IMR-90 (cell line): ENCODE measurements at regions not wholly inside any gene's neighbourhood (a gene's known extent, or its start where the extent isn't known, plus 50 kb on each side); places are given as distances from the start of the nearest gene placed in this dataset.
A peak's percentile ranks its signal among the peaks of the same experiment; 100 is the strongest.

Experiments used
- ATAC-seq: fragments of 200-7000 bp; cut with Tn5 transposase; 2 replicates; pipeline ENCODE4 v1.9.1; 2020; ENCODE audit warnings: low read depth, mild to moderate bottlenecking, moderate library complexity
- BruUV-seq: library from RNA; stranded (reverse); fragments of 400-500 nt; replicated peaks from 2 replicates; lab custom pipeline; 2021; lab: Mats Ljungman, UMichigan
- CTCF ChIA-PET: fragments of 300-600 bp; formaldehyde crosslinking; extraction: SDS; loops from one replicate; lab custom pipeline; 2021; ENCODE audit warnings: antibody characterized with exemption; lab: Yijun Ruan, JAX
- POLR2A ChIA-PET: fragments of 300-600 bp; sonication (Branson Sonifier 250); formaldehyde crosslinking; loops from one replicate; lab custom pipeline; 2022; ENCODE audit warnings: antibody characterized with exemption; ENCODE audit not compliant: unreplicated experiment; lab: Charles Lee
- DNase-seq: peaks from one replicate; pipeline ENCODE4 v3.0.0; 2013
- H2AFZ ChIP-seq: replicated peaks from 2 replicates; pipeline ENCODE3; 2013; ENCODE audit warnings: low read length, mild to moderate bottlenecking; ENCODE audit not compliant: poor library complexity
- H2AK5ac ChIP-seq: 2 replicates; pipeline ENCODE4 v1.6.1; 2013; ENCODE audit warnings: low read depth, low read length, inconsistent platforms
- H2AK9ac ChIP-seq: replicated peaks from 2 replicates; pipeline ENCODE3; 2013; ENCODE audit warnings: mild to moderate bottlenecking, low read depth, low read length, moderate library complexity; ENCODE audit not compliant: poor library complexity
- H2BK120ac ChIP-seq: 2 replicates; pipeline ENCODE4 v1.6.1; 2013; ENCODE audit warnings: low read depth, low read length, inconsistent platforms
- H2BK15ac ChIP-seq: 3 replicates; pipeline ENCODE4 v1.6.1; 2013; ENCODE audit warnings: low read depth, low read length, inconsistent platforms
- H2BK20ac ChIP-seq: 2 replicates; pipeline ENCODE4 v1.6.1; 2013; ENCODE audit warnings: low read depth, mild to moderate bottlenecking, inconsistent platforms, low read length, moderate library complexity
- H2BK5ac ChIP-seq: 2 replicates; pipeline ENCODE4 v1.6.1; 2013; ENCODE audit warnings: mild to moderate bottlenecking, low read depth, low read length, inconsistent platforms; ENCODE audit not compliant: poor library complexity, severe bottlenecking
- H3K14ac ChIP-seq: replicated peaks from 2 replicates; pipeline ENCODE4 v1.6.1; 2013; ENCODE audit warnings: low read depth, low read length, inconsistent platforms
- H3K18ac ChIP-seq: 2 replicates; pipeline ENCODE4 v1.6.1; 2013; ENCODE audit warnings: low read depth, low read length, control low read depth
- H3K23ac ChIP-seq: 2 replicates; pipeline ENCODE4 v1.6.1; 2013; ENCODE audit warnings: low read depth, low read length, inconsistent platforms
- H3K27ac ChIP-seq: 2 replicates; pipeline ENCODE4 v1.5.1; 2013; ENCODE audit warnings: mild to moderate bottlenecking, control low read depth, low read length; ENCODE audit not compliant: insufficient read depth
- H3K27me3 ChIP-seq: 2 replicates; pipeline ENCODE4 v1.6.1; 2013; ENCODE audit warnings: low read length; ENCODE audit not compliant: control insufficient read depth, insufficient read depth
- H3K36me3 ChIP-seq: 2 replicates; pipeline ENCODE4 v1.6.1; 2013; ENCODE audit warnings: low read length, mixed read lengths; ENCODE audit not compliant: control insufficient read depth, insufficient read depth
- H3K4ac ChIP-seq: 2 replicates; pipeline ENCODE4 v1.6.1; 2013; ENCODE audit warnings: low read depth, low read length, inconsistent platforms
- H3K4me1 ChIP-seq: 2 replicates; pipeline ENCODE4 v1.6.1; 2013; ENCODE audit warnings: low read length, mixed read lengths; ENCODE audit not compliant: control insufficient read depth, insufficient read depth
- H3K4me2 ChIP-seq: 2 replicates; pipeline ENCODE4 v1.6.1; 2013; ENCODE audit warnings: low read depth, mild to moderate bottlenecking, control low read depth, low read length, moderate library complexity
- H3K4me3 ChIP-seq: 2 replicates; pipeline ENCODE4 v1.5.1; 2013; ENCODE audit warnings: low read depth, mild to moderate bottlenecking, control low read depth, low read length, moderate library complexity; ENCODE audit not compliant: insufficient read depth
- H3K56ac ChIP-seq: 2 replicates; pipeline ENCODE4 v1.6.1; 2013; ENCODE audit warnings: low read length, inconsistent platforms; ENCODE audit not compliant: insufficient read depth; ENCODE audit errors: extremely low read depth
- H3K79me1 ChIP-seq, 2 experiments: 2 replicates each; pipeline ENCODE4 v1.6.1; 2013; ENCODE audit warnings: low read length in 2 of 2, inconsistent platforms in 1 of 2, low read depth in 1 of 2
- H3K9ac ChIP-seq: 2 replicates; pipeline ENCODE4 v1.6.1; 2013; ENCODE audit warnings: low read depth, low read length, control low read depth
- H3K9me1 ChIP-seq: 2 replicates; pipeline ENCODE4 v1.6.1; 2013; ENCODE audit warnings: low read length, inconsistent platforms; ENCODE audit not compliant: insufficient read depth
- H3K9me3 ChIP-seq: 2 replicates; pipeline ENCODE4 v1.6.1; 2013; ENCODE audit warnings: low read length; ENCODE audit not compliant: control insufficient read depth, insufficient read depth
- H4K20me1 ChIP-seq: 2 replicates; pipeline ENCODE4 v1.6.1; 2013; ENCODE audit warnings: low read length, inconsistent platforms; ENCODE audit not compliant: insufficient read depth
- H4K5ac ChIP-seq: 2 replicates; pipeline ENCODE4 v1.6.1; 2013; ENCODE audit warnings: mild to moderate bottlenecking, low read depth, low read length, control low read depth
- H4K8ac ChIP-seq, 2 experiments: 2 replicates each; pipeline ENCODE4 v1.6.1; 2013; ENCODE audit warnings: low read depth in 2 of 2, low read length in 2 of 2, control low read depth in 1 of 2, inconsistent platforms in 1 of 2
- H4K91ac ChIP-seq: 2 replicates; pipeline ENCODE4 v1.6.1; 2013; ENCODE audit warnings: low read depth, low read length, inconsistent platforms; ENCODE audit not compliant: insufficient read depth
- POLR2A ChIP-seq: IDR thresholded peaks from 2 replicates; pipeline ENCODE4 v1.6.1; 2012; ENCODE audit warnings: mild to moderate bottlenecking, low read depth, low read length
- WGBS, 2 experiments: methylation state at CpG; one replicate each; pipeline versions ENCODE4 v1.1.5 to v1.1.7; 2013; ENCODE audit warnings: missing lambda C conversion rate in 2 of 2; ENCODE audit not compliant: insufficient read length in 1 of 2; ENCODE audit errors: extremely low coverage in 2 of 2; 5-methylcytosine and 5-hydroxymethylcytosine counted together
- dilution Hi-C: fragments of 300-500 bp; cut with HindIII; formaldehyde crosslinking; loops from one replicate; pipeline ENCODE4 v1.14.3; 2018; ENCODE audit warnings: low sequenced_read_pairs; ENCODE audit not compliant: unreplicated experiment
- in situ Hi-C: fragments of 300-500 bp; cut with MboI; formaldehyde crosslinking; loops from 3 replicates; pipeline ENCODE4 v1.14.3; 2019; ENCODE audit warnings: low sequenced_read_pairs, inconsistent platforms, mixed read lengths
- intact Hi-C: fragments of 100-400 bp; cut with micrococcal nuclease; formaldehyde crosslinking; loops from 2 replicates; pipeline ENCODE4 v1.10.0; 2022

- H3K36me3 ChIP-seq = no peaks in the 10 kb centered on the region
These were observed 928.3 kb upstream of the NRXN1 start for GRCh38 chr2:51960281-51960680.

More at GRCh38 chr2:51960281-51960680, 928.3 kb upstream of the NRXN1 start:
- no peak overlapping the region for H3K4me3 ChIP-seq
- WGBS, 2 experiments = 60% methylated on average over 1 of the region's 2 CpGs; no CpG with 5 or more reads in 1 of the 2 experiments
- dilution Hi-C loops (no loop called here), intact Hi-C loops (no loop called here), in situ Hi-C loops (no loop called here)
- ChIA-PET CTCF (no interaction called here), POLR2A (no interaction called here)
- H3K9me1 ChIP-seq = no peaks in the 10 kb centered on the region; the same call in 1 of the 2 replicates
- H3K4ac ChIP-seq = no peak overlapping the region
- DNase-seq (peak; percentile 22), ATAC-seq (peak; percentile 29; the same call in 1 of the 2 replicates)
- H4K20me1 ChIP-seq = no peaks in the 10 kb centered on the region
- H3K9me3 ChIP-seq = peaks cover 2% of the 10 kb centered on the region; the same call in 1 of the 2 replicates
- no peak overlapping the region for H3K18ac ChIP-seq
- H2BK20ac ChIP-seq = no peak overlapping the region
- no peak for TF ChIP-seq POLR2A
- H2BK15ac ChIP-seq = no peak overlapping the region
- H3K27me3 ChIP-seq = no peaks in the 10 kb centered on the region
- no TSS peak for BruUV-seq
- H3K4me2 ChIP-seq = no peak overlapping the region
- H3K14ac ChIP-seq = no peak overlapping the region
- H2BK120ac ChIP-seq = no peak overlapping the region
- no peak overlapping the region for H2AK5ac ChIP-seq
- no peak overlapping the region for H3K27ac ChIP-seq
- no peak overlapping the region for H2BK5ac ChIP-seq
- H3K4me1 ChIP-seq = peaks cover 3% of the 10 kb centered on the region; the same call in 1 of the 2 replicates
- H3K23ac ChIP-seq = no peak overlapping the region
- no peak overlapping the region for H3K56ac ChIP-seq
- H3K79me1 ChIP-seq = no peaks in the 10 kb centered on the region
- peak overlapping the region in 1 of 2 experiments; percentile 30; a peak in 1 of 4 replicates for H4K8ac ChIP-seq
- H4K91ac ChIP-seq = no peak overlapping the region
- peak overlapping the region; percentile 36; the same call in 1 of the 2 replicates for H4K5ac ChIP-seq
- H2AFZ ChIP-seq = no peak overlapping the region
- H2AK9ac ChIP-seq = no peak overlapping the region
- no peak overlapping the region for H3K9ac ChIP-seq
